Kidney epithelial cell (primary cell): ENCODE measurements at regions not wholly inside any gene's neighbourhood (a gene's known extent, or its start where the extent isn't known, plus 50 kb on each side); places are given as distances from the start of the nearest gene placed in this dataset.
A peak's percentile ranks its signal among the peaks of the same experiment; 100 is the strongest.

Source experiments
- DNase-seq: peaks from one replicate; pipeline ENCODE4 v3.0.0-alpha.2; 2010; ENCODE audit warnings: low read depth
- H3K27me3 ChIP-seq: 2 replicates; pipeline ENCODE4 v1.6.0; 2011; ENCODE audit warnings: low read length; ENCODE audit not compliant: control insufficient read depth, insufficient read depth
- H3K36me3 ChIP-seq: 2 replicates; pipeline ENCODE4 v1.5.1; 2011; ENCODE audit warnings: low read length; ENCODE audit not compliant: control insufficient read depth, insufficient read depth
- H3K4me3 ChIP-seq: 2 replicates; pipeline ENCODE4 v1.5.1; 2011; ENCODE audit warnings: low read depth, mild to moderate bottlenecking, control low read depth, low read length
- CTCF ChIP-seq: IDR thresholded peaks from 2 replicates; pipeline ENCODE4 v1.5.1; 2011; ENCODE audit warnings: mild to moderate bottlenecking, moderate library complexity, low read length, control low read depth, inconsistent platforms; ENCODE audit not compliant: insufficient read depth, poor library complexity, severe bottlenecking

GRCh38 chr1:163406772-163407171, 85.0 kb downstream of the NUF2 start:
- no peak overlapping the region for H3K4me3 ChIP-seq
- no peaks in the 10 kb centered on the region for H3K36me3 ChIP-seq
- H3K27me3 ChIP-seq = no peaks in the 10 kb centered on the region
- no peak for DNase-seq
- TF ChIP-seq CTCF = no peak

GRCh38 chr1:163408262-163408661, 86.5 kb downstream of the NUF2 start:
- no peaks in the 10 kb centered on the region for H3K27me3 ChIP-seq
- H3K36me3 ChIP-seq = no peaks in the 10 kb centered on the region
- no peak overlapping the region for H3K4me3 ChIP-seq
- no peak for TF ChIP-seq CTCF
- no peak for DNase-seq

GRCh38 chr1:163410073-163410999, 88.6 kb downstream of the NUF2 start:
- peak; percentile 76 for TF ChIP-seq CTCF
- Histone ChIP-seq H3K4me3 (no peak overlapping the region), H3K36me3 (no peaks in the 10 kb centered on the region), H3K27me3 (no peaks in the 10 kb centered on the region)
- peak; percentile 35 for DNase-seq

GRCh38 chr1:163412221-163412620, 90.5 kb downstream of the NUF2 start:
- Histone ChIP-seq H3K36me3 (no peaks in the 10 kb centered on the region), H3K27me3 (no peaks in the 10 kb centered on the region), H3K4me3 (no peak overlapping the region)
- no peak for TF ChIP-seq CTCF
- no peak for DNase-seq

GRCh38 chr1:163414778-163415177, 93.0 kb downstream of the NUF2 start:
- H3K27me3 ChIP-seq = no peaks in the 10 kb centered on the region
- H3K4me3 ChIP-seq = no peak overlapping the region
- H3K36me3 ChIP-seq = no peaks in the 10 kb centered on the region
- no peak for TF ChIP-seq CTCF
- DNase-seq = no peak

GRCh38 chr1:163421701-163422100, 99.9 kb downstream of the NUF2 start:
- H3K36me3 ChIP-seq = no peaks in the 10 kb centered on the region
- DNase-seq = no peak
- no peak for TF ChIP-seq CTCF
- no peaks in the 10 kb centered on the region for H3K27me3 ChIP-seq
- H3K4me3 ChIP-seq = no peak overlapping the region
